ENCODE measurements at regions not wholly inside any gene's neighbourhood (a gene's known extent, or its start where the extent isn't known, plus 50 kb on each side); places are given as distances from the start of the nearest gene placed in this dataset.

DNA sequence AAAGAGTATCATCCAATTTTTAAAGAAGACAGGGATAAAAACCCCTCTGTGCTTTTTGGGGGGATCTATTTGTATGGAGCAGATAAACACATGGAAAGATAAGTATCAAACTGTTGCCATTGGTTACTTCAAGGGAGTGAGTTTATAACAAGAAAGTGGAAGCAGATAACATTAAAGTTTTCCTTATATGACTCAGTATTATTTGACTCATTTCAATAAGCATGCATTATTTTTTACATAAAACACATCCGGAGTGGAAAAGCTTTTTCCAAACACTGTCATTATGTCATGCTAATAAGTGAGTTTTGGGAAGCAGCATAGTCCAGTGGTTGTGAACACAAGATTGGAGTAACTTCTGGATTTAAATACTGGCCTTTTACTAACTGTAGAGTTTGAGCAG is 452.2 kb downstream of the LTN1 start (continued):
- TF ChIP-seq, protein P1, sequence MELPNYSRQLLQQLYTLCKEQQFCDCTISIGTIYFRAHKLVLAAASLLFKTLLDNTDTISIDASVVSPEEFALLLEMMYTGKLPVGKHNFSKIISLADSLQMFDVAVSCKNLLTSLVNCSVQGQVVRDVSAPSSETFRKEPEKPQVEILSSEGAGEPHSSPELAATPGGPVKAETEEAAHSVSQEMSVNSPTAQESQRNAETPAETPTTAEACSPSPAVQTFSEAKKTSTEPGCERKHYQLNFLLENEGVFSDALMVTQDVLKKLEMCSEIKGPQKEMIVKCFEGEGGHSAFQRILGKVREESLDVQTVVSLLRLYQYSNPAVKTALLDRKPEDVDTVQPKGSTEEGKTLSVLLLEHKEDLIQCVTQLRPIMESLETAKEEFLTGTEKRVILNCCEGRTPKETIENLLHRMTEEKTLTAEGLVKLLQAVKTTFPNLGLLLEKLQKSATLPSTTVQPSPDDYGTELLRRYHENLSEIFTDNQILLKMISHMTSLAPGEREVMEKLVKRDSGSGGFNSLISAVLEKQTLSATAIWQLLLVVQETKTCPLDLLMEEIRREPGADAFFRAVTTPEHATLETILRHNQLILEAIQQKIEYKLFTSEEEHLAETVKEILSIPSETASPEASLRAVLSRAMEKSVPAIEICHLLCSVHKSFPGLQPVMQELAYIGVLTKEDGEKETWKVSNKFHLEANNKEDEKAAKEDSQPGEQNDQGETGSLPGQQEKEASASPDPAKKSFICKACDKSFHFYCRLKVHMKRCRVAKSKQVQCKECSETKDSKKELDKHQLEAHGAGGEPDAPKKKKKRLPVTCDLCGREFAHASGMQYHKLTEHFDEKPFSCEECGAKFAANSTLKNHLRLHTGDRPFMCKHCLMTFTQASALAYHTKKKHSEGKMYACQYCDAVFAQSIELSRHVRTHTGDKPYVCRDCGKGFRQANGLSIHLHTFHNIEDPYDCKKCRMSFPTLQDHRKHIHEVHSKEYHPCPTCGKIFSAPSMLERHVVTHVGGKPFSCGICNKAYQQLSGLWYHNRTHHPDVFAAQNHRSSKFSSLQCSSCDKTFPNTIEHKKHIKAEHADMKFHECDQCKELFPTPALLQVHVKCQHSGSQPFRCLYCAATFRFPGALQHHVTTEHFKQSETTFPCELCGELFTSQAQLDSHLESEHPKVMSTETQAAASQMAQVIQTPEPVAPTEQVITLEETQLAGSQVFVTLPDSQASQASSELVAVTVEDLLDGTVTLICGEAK (IDR thresholded peaks at IDR 0.05) = no peak
- TF ChIP-seq, protein P1 (CRISPR knock-in tag; IDR thresholded peaks at IDR 0.05) = no peak
- TF ChIP-seq KDM1A (IDR thresholded peaks at IDR 0.05) = no peak
- no peak for TF ChIP-seq ZEB2 (IDR thresholded peaks at IDR 0.05)
- TF ChIP-seq ZZZ3 (IDR thresholded peaks at IDR 0.05) = no peak
- TF ChIP-seq XRCC3 (IDR thresholded peaks at IDR 0.05) = no peak
- no peak for TF ChIP-seq ZNF134 (CRISPR knock-in tag; conservative IDR thresholded peaks at IDR 0.05)
